HepG2 (cell line): ENCODE measurements at regions not wholly inside any gene's neighbourhood (a gene's known extent, or its start where the extent isn't known, plus 50 kb on each side); places are given as distances from the start of the nearest gene placed in this dataset.

Experiments used
- ATAC-seq: fragments of 200-7000 bp; cut with Tn5 transposase; 3 replicates; pipeline ENCODE4 v1.9.1; 2020; ENCODE audit warnings: mild to moderate bottlenecking, moderate library complexity
- BruUV-seq: library from RNA; stranded (reverse); fragments of 400-500 nt; replicated peaks from 2 replicates; lab custom pipeline; 2021; lab: Mats Ljungman, UMichigan
- CTCF ChIA-PET: fragments of 300-600 bp; formaldehyde crosslinking; extraction: SDS; loops from one replicate; lab custom pipeline; 2021; ENCODE audit warnings: low total read pairs, inconsistent platforms, low intra/inter-chr PET ratio; lab: Yijun Ruan, JAX
- POLR2A ChIA-PET: fragments of 350-600 bp; sonication (Branson Sonifier 250); formaldehyde crosslinking; loops from one replicate; lab custom pipeline; 2020; ENCODE audit warnings: antibody characterized with exemption, inconsistent platforms; lab: Yijun Ruan, JAX
- DNase-seq: peaks from one replicate; pipeline ENCODE4 v3.0.0-alpha.2; 2015; ENCODE audit warnings: low spot score
- FAIRE-seq: peaks from 3 replicates; lab custom pipeline; 2011; peaks lifted over from hg19 to GRCh38; lab: Jason Lieb, UNC
- H2AFZ ChIP-seq: one replicate; pipeline ENCODE4 v1.6.1; 2011; ENCODE audit warnings: low read length, inconsistent platforms
- H3K27ac ChIP-seq: fragments of 300-600 bp; 3 replicates; pipeline ENCODE4 v1.8.0; 2011; ENCODE audit warnings: mixed run types, mild to moderate bottlenecking, mixed read lengths, low read length, inconsistent platforms; ENCODE audit not compliant: insufficient read depth; ENCODE audit errors: extremely low read length
- H3K27me3 ChIP-seq, 2 experiments: fragments of 200-600 bp in 1 of 2; 2 replicates in 1 of 2; 3 replicates in 1 of 2; pipeline versions ENCODE4 v1.6.0 to v1.8.0; 2011; ENCODE audit warnings: low read length in 2 of 2, mild to moderate bottlenecking in 2 of 2, moderate library complexity in 2 of 2, inconsistent platforms in 1 of 2; ENCODE audit not compliant: insufficient read depth in 2 of 2, control insufficient read depth in 1 of 2
- H3K36me3 ChIP-seq, 2 experiments: fragments of 200-600 bp in 1 of 2; replicated peaks in 1 of 2; 2 replicates in 1 of 2; 3 replicates in 1 of 2; pipeline versions ENCODE4 v1.5.1 to v1.8.0; 2011; ENCODE audit warnings: low read length in 2 of 2, inconsistent platforms in 1 of 2; ENCODE audit not compliant: insufficient read depth in 2 of 2, control insufficient read depth in 1 of 2
- H3K4me1 ChIP-seq: 2 replicates; pipeline ENCODE4 v1.5.1; 2012; ENCODE audit warnings: low read length, inconsistent platforms; ENCODE audit not compliant: insufficient read depth
- H3K4me2 ChIP-seq: 2 replicates; pipeline ENCODE4 v1.6.0; 2011; ENCODE audit warnings: low read depth, low read length, inconsistent platforms
- H3K4me3 ChIP-seq, 3 experiments: fragments of 200-600 bp in 1 of 3; sonication (generic), shearing (Covaris generic) in 1 of 3; replicated peaks in 1 of 3; 2 replicates each; pipeline ENCODE4 v1.5.1; 2011 to 2016; ENCODE audit warnings: low read length in 3 of 3, inconsistent platforms in 2 of 3, low read depth in 2 of 3, mild to moderate bottlenecking in 2 of 3, control low read depth in 1 of 3, mixed read lengths in 1 of 3; ENCODE audit not compliant: insufficient read depth in 1 of 3
- H3K79me2 ChIP-seq: one replicate; pipeline ENCODE4 v1.6.1; 2011; ENCODE audit warnings: low read length, inconsistent platforms; ENCODE audit not compliant: insufficient read depth
- H3K9ac ChIP-seq: 2 replicates; pipeline ENCODE4 v1.6.0; 2011; ENCODE audit warnings: mild to moderate bottlenecking, low read depth, low read length, inconsistent platforms; ENCODE audit not compliant: insufficient read depth
- H3K9me3 ChIP-seq: 2 replicates; pipeline ENCODE4 v1.5.1; 2012; ENCODE audit warnings: mild to moderate bottlenecking, low read length
- H4K20me1 ChIP-seq: 2 replicates; pipeline ENCODE4 v1.6.0; 2011; ENCODE audit warnings: inconsistent platforms, mild to moderate bottlenecking, low read length, moderate library complexity; ENCODE audit not compliant: insufficient read depth
- ADNP ChIP-seq: sonication (generic); formaldehyde crosslinking; IDR thresholded peaks from 2 replicates; pipeline ENCODE4 v1.4.0; 2020; ENCODE audit warnings: missing genetic modification reagents
- FIP1L1 ChIP-seq: fragments of 200-400 bp; formaldehyde crosslinking; IDR thresholded peaks from 2 replicates; pipeline ENCODE4 v1.6.1; 2018; ENCODE audit warnings: low read depth, mild to moderate bottlenecking, low read length, moderate library complexity, borderline replicate concordance; ENCODE audit not compliant: insufficient read depth
- KLF15 ChIP-seq: sonication (generic); formaldehyde crosslinking; IDR thresholded peaks from 2 replicates; pipeline ENCODE4 v1.8.1; 2023; ENCODE audit warnings: borderline replicate concordance, mild to moderate bottlenecking, inconsistent platforms, missing genetic modification reagents, mixed read lengths
- MAFF ChIP-seq: IDR thresholded peaks from 2 replicates; pipeline ENCODE4 v1.6.1; 2011; ENCODE audit warnings: low read depth, low read length, improper control_type of control experiment
- MAFK ChIP-seq, 2 experiments: IDR thresholded peaks in 1 of 2; conservative IDR thresholded peaks in 1 of 2; 2 replicates each; pipeline ENCODE4 v1.6.1; 2011; ENCODE audit warnings: improper control_type of control experiment in 2 of 2, low read length in 2 of 2
- MXD4 ChIP-seq: IDR thresholded peaks from 2 replicates; pipeline ENCODE4 v1.6.1; 2016; ENCODE audit warnings: mild to moderate bottlenecking, missing biosample characterization, missing genetic modification reagents
- NFYB ChIP-seq: sonication (generic); formaldehyde crosslinking; IDR thresholded peaks from 2 replicates; pipeline ENCODE4 v1.4.0; 2020; ENCODE audit warnings: missing genetic modification reagents
- ZFYVE20 ChIP-seq: sonication (generic); formaldehyde crosslinking; IDR thresholded peaks from 2 replicates; pipeline ENCODE4 v1.8.0; 2023; ENCODE audit warnings: low read depth, mild to moderate bottlenecking, moderate library complexity, missing genetic modification reagents, borderline replicate concordance
- ZSCAN30 ChIP-seq: sonication (generic); formaldehyde crosslinking; IDR thresholded peaks from 2 replicates; pipeline ENCODE4 v1.5.0; 2020; ENCODE audit warnings: mild to moderate bottlenecking, missing genetic modification reagents
- WGBS: methylation state at CpG from one replicate; pipeline ENCODE4 v1.1.6; 2017; ENCODE audit warnings: low lambda C conversion rate; 5-methylcytosine and 5-hydroxymethylcytosine counted together
- in situ Hi-C: cut with HindIII; loops from 2 replicates; pipeline ENCODE4 v1.10.0; 2017; ENCODE audit warnings: low pct_unique_long_range_greater_than_20kb; ENCODE audit not compliant: extremely low pct_ligation_motif_present
- intact Hi-C: fragments of 100-400 bp; cut with micrococcal nuclease; formaldehyde crosslinking; loops from one replicate; pipeline ENCODE4 v1.10.0; 2022; ENCODE audit not compliant: unreplicated experiment
- TF ChIP-seq, protein P1 (sequence below): sonication (generic); formaldehyde crosslinking; IDR thresholded peaks from 2 replicates; pipeline ENCODE4 v1.5.1; 2020; ENCODE audit warnings: mild to moderate bottlenecking, moderate library complexity, missing genetic modification reagents

DNA sequence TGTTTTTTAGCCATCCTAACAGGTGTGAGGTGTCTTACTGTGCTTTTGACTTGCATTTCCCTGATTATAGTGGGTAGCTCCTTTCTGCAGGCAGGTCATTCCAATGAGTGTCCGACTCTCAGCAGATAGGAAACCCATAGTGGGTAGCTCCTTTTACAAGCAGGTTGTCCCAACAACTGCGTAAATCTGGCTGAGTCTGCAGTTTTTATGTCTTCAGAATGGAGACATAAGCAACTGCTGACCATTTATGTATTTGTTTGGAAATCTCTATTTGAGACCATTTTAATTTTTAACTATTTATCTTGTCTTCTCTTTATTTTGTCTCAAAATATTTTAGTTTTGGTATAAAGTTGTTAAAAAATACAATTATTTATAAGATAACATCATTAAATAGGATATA lies 839.4 kb downstream of the SLITRK6 start:
- intact Hi-C loops (no loop called here), in situ Hi-C loops (no loop called here)
- no TSS peak for BruUV-seq
- Histone ChIP-seq H4K20me1 (no peaks in the 10 kb centered on the region), H2AFZ (no peak overlapping the region), H3K9me3 (no peaks in the 10 kb centered on the region), H3K27ac (no peak overlapping the region), H3K36me3 (no peaks in the 10 kb centered on the region), H3K4me3 (no peak overlapping the region), H3K4me1 (no peaks in the 10 kb centered on the region), H3K79me2 (no peaks in the 10 kb centered on the region), H3K27me3 (no peaks in the 10 kb centered on the region), H3K9ac (no peak overlapping the region), H3K4me2 (no peak overlapping the region)
- ChIA-PET POLR2A (no interaction called here), CTCF (no interaction called here)
- WGBS = 9% methylated on average over 2 of the region's 2 CpGs
- ATAC-seq = no peak
- FAIRE-seq = no peak
- no peak for DNase-seq
- TF ChIP-seq NFYB (CRISPR knock-in tag) (no peak), ADNP (CRISPR knock-in tag) (no peak), KLF15 (CRISPR knock-in tag) (no peak), FIP1L1 (no peak), ZFYVE20 (CRISPR knock-in tag) (no peak), MAFF (peak; percentile 55; the same call in 1 of the 2 replicates), MAFK (conservative IDR thresholded peaks at IDR 0.05 in 1 of 2, IDR thresholded peaks at IDR 0.05 in 1 of 2; ENCODE audit: low read length in 2 of 2) (peak; percentile 57 to 78), MXD4 (CRISPR knock-in tag) (no peak), ZSCAN30 (no peak)
- TF ChIP-seq, protein P1, sequence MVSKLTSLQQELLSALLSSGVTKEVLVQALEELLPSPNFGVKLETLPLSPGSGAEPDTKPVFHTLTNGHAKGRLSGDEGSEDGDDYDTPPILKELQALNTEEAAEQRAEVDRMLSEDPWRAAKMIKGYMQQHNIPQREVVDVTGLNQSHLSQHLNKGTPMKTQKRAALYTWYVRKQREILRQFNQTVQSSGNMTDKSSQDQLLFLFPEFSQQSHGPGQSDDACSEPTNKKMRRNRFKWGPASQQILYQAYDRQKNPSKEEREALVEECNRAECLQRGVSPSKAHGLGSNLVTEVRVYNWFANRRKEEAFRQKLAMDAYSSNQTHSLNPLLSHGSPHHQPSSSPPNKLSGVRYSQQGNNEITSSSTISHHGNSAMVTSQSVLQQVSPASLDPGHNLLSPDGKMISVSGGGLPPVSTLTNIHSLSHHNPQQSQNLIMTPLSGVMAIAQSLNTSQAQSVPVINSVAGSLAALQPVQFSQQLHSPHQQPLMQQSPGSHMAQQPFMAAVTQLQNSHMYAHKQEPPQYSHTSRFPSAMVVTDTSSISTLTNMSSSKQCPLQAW = no peak
